Bronchial epithelial cell (primary cell): ENCODE measurements at regions not wholly inside any gene's neighbourhood (a gene's known extent, or its start where the extent isn't known, plus 50 kb on each side); places are given as distances from the start of the nearest gene placed in this dataset.

Experiments used
- DNase-seq: peaks from one replicate; pipeline ENCODE4 v3.0.0-alpha.2; 2010; ENCODE audit warnings: low read depth
- FAIRE-seq: peaks from 2 replicates; lab custom pipeline; 2011; peaks lifted over from hg19 to GRCh38; lab: Jason Lieb, UNC
- H3K27me3 ChIP-seq: 2 replicates; pipeline ENCODE4 v1.5.1; 2011; ENCODE audit warnings: low read length; ENCODE audit not compliant: control insufficient read depth, insufficient read depth
- H3K36me3 ChIP-seq: 2 replicates; pipeline ENCODE4 v1.5.1; 2011; ENCODE audit warnings: low read length; ENCODE audit not compliant: control insufficient read depth, insufficient read depth
- H3K4me3 ChIP-seq: 2 replicates; pipeline ENCODE4 v1.5.1; 2011; ENCODE audit warnings: mild to moderate bottlenecking, low read depth, low read length, control low read depth
- CTCF ChIP-seq: IDR thresholded peaks from 2 replicates; pipeline ENCODE4 v1.5.1; 2011; ENCODE audit warnings: mild to moderate bottlenecking, moderate library complexity, low read length, control low read depth, inconsistent platforms; ENCODE audit not compliant: insufficient read depth, severe bottlenecking

GRCh38 chr7:131747658-131748232 is 191.3 kb upstream of the PODXL start:
- no peak for FAIRE-seq
- Histone ChIP-seq H3K4me3 (no peak overlapping the region), H3K27me3 (no peaks in the 10 kb centered on the region), H3K36me3 (no peaks in the 10 kb centered on the region)
- DNase-seq, result no peak
- no peak for TF ChIP-seq CTCF

DNA sequence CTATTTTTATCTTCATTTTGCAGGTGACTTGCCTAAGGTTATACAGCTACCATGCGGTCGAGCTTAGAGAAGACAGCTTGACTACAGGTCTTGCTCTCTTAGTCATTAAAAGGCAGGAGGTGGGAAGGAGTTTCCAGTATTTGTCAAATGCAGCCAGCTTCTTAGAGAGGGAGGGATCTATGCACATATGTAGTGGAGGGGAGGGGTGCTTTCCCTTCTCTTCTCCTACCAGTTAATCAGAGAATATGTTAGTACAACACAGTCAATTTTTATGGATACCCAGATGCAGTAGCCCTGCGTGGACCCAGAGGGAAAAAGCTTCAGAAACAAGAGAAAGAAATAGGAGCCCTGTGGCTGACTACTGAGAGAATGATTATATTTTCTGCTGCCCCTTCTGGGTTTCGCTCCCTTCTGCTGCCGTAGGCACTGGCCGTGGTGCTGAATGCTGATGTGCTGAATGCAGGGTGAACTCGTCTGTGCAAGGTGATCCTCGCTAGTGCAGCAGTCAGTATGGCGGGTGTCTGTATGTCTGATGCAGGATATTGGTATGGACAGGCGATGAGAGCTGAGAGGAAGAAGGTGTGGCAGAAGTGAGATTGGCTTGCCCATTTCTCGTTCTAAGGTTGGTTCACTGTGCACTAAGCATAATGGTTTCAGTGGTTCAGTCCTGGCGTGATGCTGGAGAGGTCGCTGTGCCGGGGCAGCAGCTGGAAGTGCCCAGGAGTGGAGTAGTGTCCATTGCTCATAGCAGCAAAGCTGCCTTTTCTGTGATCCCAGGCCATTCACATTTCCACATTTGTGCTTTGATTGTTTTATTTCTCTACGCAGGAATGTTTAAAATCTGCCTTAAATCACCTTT is 189.2 kb upstream of the PODXL start:
- Histone ChIP-seq H3K36me3 (no peaks in the 10 kb centered on the region), H3K27me3 (no peaks in the 10 kb centered on the region), H3K4me3 (no peak overlapping the region)
- no peak for FAIRE-seq
- TF ChIP-seq CTCF, result no peak
- peak; percentile 29 for DNase-seq

DNA sequence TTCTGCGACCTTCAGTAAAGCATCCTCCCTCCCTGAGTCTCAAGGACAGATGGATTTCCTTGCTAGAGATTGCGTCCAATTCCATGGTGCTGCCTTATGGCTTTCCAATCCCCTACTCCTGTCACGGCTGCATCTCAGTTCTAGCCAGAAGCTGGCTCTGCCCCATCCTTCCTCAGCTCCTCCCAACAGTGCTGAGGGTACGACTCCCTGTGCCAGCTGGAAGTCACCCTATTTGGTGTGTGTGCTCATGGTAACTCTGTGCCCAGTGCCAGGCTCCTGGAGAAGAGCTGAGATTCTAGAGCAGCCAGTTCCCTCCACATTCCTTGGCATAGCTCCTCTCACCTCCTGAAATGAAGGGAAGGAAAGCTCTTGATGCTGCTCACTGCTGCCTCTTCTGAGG is 185.0 kb upstream of the PODXL start:
- TF ChIP-seq CTCF, result no peak
- Histone ChIP-seq H3K27me3 (no peaks in the 10 kb centered on the region), H3K36me3 (no peaks in the 10 kb centered on the region), H3K4me3 (no peak overlapping the region)
- FAIRE-seq (no peak), DNase-seq (no peak)

DNA sequence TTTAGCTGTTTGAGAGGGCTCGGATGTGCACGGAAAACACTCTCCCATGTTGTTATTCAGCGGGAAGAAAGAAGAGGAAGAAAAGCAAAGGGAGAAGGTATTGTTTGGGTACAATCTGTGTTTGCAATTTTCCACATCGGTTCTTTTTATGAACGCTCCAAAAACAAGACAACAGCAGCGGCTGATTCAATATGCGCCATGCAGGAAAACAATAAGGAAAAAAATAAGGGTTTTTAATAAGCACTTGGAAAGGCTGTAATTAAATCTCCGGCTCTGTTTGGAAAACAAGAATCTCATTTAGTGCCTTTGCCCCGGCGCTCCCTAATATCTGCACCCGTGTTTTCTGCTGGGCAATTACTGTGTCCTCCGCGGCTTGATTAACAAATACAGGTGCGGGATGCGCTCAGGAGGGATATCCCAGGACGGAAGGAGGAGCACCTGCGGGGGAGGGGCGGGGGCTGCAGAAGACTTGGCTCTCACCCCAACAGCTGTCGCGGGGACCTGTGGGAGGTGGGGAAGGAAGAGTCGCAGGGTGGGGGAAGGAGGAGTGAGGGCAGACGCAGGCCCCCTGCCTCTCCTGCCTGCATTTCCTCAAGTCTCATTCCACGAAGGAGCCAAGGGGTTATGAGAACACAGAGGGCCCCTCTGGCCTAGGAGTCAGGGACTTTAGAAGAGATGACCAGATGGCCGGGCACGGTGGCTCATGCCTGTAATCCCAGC is 181.5 kb upstream of the PODXL start:
- Histone ChIP-seq H3K4me3 (no peak overlapping the region), H3K27me3 (no peaks in the 10 kb centered on the region), H3K36me3 (no peaks in the 10 kb centered on the region)
- no peak for DNase-seq
- FAIRE-seq, result no peak
- no peak for TF ChIP-seq CTCF

DNA sequence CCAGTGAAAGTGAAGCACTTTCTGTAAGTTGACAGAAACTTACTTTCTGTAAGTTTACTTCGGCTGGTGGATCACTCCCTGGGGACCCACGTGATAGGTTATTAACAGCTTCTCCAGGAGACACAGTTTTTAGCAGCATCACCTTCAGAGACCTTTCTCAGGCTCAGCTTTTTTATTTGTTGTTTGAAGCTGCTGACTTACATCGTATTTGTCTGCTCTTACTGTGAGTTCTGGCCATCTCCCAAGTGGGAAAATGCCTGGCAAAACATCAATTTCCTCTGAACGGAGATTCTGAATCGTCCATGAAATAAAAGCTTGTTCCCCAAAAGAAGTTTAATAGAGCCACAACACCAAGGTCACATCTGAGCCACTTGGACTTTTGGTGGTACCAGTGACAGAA is 178.7 kb upstream of the PODXL start:
- no peak for FAIRE-seq
- H3K36me3 ChIP-seq, result no peaks in the 10 kb centered on the region
- no peak for TF ChIP-seq CTCF
- H3K27me3 ChIP-seq, result no peaks in the 10 kb centered on the region
- no peak for DNase-seq
- no peak overlapping the region for H3K4me3 ChIP-seq
